ENCODE measurements at regions not wholly inside any gene's neighbourhood (a gene's known extent, or its start where the extent isn't known, plus 50 kb on each side); places are given as distances from the start of the nearest gene placed in this dataset.

DNA sequence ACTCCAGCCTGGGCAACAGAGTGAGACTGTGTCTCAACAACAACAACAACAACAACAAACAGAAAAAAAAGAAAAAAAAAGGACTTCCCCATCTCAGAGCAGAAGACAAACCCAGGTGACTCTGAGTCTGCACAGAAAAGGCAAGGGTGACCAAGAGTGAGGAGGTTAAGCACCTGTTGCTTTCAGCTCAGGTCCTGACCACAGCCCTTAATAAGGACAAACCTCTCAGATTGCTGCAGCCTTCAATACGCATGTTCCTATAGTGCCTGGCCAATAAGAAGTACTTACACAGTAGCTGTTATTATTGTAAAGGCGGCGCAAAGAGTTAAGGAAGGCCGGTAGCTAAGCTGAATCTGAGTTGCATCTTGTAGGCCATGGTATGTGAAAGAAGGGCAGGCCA, 102.3 kb upstream of the MSX2 start:
- Histone ChIP-seq H3K9me3 (no peaks in the 10 kb centered on the region), H3K4me3 (no peak overlapping the region), H3K36me3 (no peaks in the 10 kb centered on the region), H3K27me3 (peaks cover 12% of the 10 kb centered on the region), H3K27ac (no peak overlapping the region), H3K4me1 (no peaks in the 10 kb centered on the region)
- TF ChIP-seq, protein P1, sequence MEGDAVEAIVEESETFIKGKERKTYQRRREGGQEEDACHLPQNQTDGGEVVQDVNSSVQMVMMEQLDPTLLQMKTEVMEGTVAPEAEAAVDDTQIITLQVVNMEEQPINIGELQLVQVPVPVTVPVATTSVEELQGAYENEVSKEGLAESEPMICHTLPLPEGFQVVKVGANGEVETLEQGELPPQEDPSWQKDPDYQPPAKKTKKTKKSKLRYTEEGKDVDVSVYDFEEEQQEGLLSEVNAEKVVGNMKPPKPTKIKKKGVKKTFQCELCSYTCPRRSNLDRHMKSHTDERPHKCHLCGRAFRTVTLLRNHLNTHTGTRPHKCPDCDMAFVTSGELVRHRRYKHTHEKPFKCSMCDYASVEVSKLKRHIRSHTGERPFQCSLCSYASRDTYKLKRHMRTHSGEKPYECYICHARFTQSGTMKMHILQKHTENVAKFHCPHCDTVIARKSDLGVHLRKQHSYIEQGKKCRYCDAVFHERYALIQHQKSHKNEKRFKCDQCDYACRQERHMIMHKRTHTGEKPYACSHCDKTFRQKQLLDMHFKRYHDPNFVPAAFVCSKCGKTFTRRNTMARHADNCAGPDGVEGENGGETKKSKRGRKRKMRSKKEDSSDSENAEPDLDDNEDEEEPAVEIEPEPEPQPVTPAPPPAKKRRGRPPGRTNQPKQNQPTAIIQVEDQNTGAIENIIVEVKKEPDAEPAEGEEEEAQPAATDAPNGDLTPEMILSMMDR (IDR thresholded peaks at IDR 0.05), result no peak
- no peak for DNase-seq
- intact Hi-C loops (cut with DNase I), result no loop called here
- no peak for ATAC-seq

GRCh38 chr5:174623018-174623417, 101.4 kb upstream of the MSX2 start:
- no peak overlapping the region for H3K27ac ChIP-seq
- H3K4me1 ChIP-seq, result no peaks in the 10 kb centered on the region
- H3K36me3 ChIP-seq, result no peaks in the 10 kb centered on the region
- ATAC-seq, result no peak
- no peak overlapping the region for H3K4me3 ChIP-seq
- intact Hi-C loops (cut with DNase I), result no loop called here
- TF ChIP-seq, protein P1 (IDR thresholded peaks at IDR 0.05), result no peak
- peaks cover 9% of the 10 kb centered on the region for H3K27me3 ChIP-seq
- no peaks in the 10 kb centered on the region for H3K9me3 ChIP-seq
- DNase-seq, result no peak

GRCh38 chr5:174623433-174624019, 100.9 kb upstream of the MSX2 start:
- ATAC-seq (no peak), DNase-seq (no peak)
- no peaks in the 10 kb centered on the region for H3K9me3 ChIP-seq
- H3K27ac ChIP-seq, result no peak overlapping the region
- no peak overlapping the region for H3K4me3 ChIP-seq
- H3K36me3 ChIP-seq, result no peaks in the 10 kb centered on the region
- TF ChIP-seq, protein P1 (IDR thresholded peaks at IDR 0.05), result no peak
- intact Hi-C loops (cut with DNase I), result no loop called here
- H3K4me1 ChIP-seq, result no peaks in the 10 kb centered on the region
- H3K27me3 ChIP-seq, result peaks cover 4% of the 10 kb centered on the region

DNA sequence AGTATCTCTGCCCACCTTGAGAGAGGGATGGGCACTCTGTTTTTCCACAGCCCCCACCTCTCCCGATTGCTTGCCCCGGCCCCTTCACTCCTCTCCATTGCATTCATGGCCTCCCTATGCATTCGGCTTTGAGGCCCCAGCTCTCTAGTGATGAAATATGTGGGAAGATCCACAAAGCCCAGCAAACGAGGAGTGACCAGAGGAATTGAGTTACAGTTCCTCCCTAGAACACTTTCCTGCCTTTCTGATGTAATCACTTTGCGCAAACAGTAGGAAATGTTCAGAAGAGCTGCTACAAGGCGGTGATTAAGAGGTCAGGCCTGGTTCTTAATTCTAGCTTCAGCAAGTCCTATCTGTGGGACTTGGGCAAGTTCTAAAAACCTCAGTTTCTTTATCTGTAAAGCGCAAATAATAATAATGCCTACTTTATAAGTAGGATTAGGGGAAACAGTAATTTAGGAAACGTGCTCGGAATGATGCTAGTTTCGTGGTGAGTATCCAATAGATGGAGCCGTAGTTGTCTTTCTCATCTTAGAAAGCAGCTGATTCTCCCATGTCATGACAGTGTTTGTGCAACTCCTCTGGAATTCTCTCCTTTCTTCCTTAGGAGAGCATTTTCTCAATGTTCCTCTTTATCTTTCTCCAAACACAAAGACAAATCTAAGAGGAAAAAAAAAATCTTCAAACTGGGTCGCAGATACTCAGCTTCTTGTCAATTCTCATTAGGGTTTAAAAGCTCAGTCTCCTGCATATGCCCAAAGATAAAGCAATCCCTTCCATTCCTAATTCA, 99.5 kb upstream of the MSX2 start:
- H3K4me3 ChIP-seq, result no peak overlapping the region
- H3K36me3 ChIP-seq, result no peaks in the 10 kb centered on the region
- H3K27ac ChIP-seq, result no peak overlapping the region
- no peaks in the 10 kb centered on the region for H3K27me3 ChIP-seq
- H3K9me3 ChIP-seq, result no peaks in the 10 kb centered on the region
- no peak for ATAC-seq
- TF ChIP-seq, protein P1 (IDR thresholded peaks at IDR 0.05), result no peak
- intact Hi-C loops (cut with DNase I), result no loop called here
- H3K4me1 ChIP-seq, result no peaks in the 10 kb centered on the region
- DNase-seq, result no peak

GRCh38 chr5:174625591-174626350, 98.6 kb upstream of the MSX2 start:
- ATAC-seq (no peak), DNase-seq (no peak)
- no peaks in the 10 kb centered on the region for H3K9me3 ChIP-seq
- no peaks in the 10 kb centered on the region for H3K4me1 ChIP-seq
- H3K36me3 ChIP-seq, result no peaks in the 10 kb centered on the region
- no peak overlapping the region for H3K4me3 ChIP-seq
- H3K27ac ChIP-seq, result no peak overlapping the region
- H3K27me3 ChIP-seq, result no peaks in the 10 kb centered on the region
- intact Hi-C loops (cut with DNase I), result no loop called here
- TF ChIP-seq, protein P1 (IDR thresholded peaks at IDR 0.05), result no peak

All from upper lobe of right lung (tissue), 1 donor.